ENCODE measurements at regions not wholly inside any gene's neighbourhood (a gene's known extent, or its start where the extent isn't known, plus 50 kb on each side); places are given as distances from the start of the nearest gene placed in this dataset.
"Not testable (repeated sequence)": the region's sequence is repeated elsewhere in the genome, so short reads cannot be mapped to it uniquely, and the experiment has no call there.

DNA sequence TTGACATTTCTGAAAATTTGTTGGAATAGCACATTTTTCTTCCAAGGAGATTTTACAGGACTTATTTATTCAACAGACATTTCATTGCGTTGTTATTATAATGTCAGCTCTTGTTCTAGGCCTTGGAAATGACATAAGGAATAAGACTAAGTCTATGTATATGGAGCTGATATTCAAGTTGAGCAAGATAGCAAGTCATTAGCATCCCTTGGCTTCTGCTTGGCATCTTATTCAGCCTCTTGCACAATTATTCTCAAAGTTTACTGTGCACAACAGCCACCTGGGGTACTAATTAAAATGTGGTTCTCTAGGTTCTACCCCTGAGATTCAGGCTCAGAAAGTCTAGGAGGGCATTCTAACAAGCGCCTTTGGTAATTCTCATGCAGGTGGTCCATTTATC is 304.8 kb upstream of the DDI1 start:
- no peak for DNase-seq (ENCODE audit: low read depth)

DNA sequence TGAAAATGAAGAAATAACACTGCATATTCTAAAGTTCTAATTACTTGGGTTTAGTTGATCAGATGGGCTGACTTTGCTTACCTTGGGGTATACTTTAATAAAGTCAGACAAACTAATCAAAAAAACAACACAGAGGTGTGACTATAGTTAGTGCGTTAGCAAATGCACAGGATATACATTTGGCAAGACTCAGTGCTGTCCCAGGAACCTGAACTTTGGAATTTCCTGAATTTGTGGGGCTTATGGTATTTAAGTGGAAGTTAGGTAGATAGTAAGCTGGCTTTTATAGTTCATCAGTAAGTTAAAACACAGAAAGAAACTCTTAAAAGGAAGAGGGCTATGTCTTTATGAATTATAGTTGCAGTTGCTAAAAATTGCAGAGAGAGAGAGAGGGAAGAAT is 302.6 kb upstream of the DDI1 start:
- no peak for DNase-seq (ENCODE audit: low read depth)

DNA sequence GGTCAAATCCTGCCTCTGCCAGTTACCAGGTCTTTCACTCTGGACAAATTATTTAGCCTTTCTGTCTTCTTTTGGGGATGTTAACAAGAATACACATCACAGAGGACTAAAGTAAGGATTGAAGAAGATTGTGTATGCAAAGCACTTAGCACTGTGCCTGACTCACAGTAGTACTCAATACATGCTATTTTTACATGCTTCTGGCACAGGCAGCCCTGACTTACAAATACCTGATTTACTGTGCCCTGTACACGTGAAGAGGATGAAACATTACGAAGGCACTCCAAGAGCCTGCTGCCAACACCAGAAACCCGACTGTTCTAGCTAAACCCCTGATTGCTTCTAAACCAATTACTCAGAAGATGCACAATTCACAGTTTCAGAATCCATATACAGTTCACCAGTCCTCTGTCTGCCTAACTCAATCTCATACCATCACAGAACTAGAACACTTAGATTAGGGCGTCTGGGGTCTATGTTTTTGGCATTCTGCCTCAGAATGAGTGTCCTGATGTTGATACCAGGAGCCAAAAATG is 300.9 kb upstream of the DDI1 start:
- no peak for DNase-seq (ENCODE audit: low read depth)

DNA sequence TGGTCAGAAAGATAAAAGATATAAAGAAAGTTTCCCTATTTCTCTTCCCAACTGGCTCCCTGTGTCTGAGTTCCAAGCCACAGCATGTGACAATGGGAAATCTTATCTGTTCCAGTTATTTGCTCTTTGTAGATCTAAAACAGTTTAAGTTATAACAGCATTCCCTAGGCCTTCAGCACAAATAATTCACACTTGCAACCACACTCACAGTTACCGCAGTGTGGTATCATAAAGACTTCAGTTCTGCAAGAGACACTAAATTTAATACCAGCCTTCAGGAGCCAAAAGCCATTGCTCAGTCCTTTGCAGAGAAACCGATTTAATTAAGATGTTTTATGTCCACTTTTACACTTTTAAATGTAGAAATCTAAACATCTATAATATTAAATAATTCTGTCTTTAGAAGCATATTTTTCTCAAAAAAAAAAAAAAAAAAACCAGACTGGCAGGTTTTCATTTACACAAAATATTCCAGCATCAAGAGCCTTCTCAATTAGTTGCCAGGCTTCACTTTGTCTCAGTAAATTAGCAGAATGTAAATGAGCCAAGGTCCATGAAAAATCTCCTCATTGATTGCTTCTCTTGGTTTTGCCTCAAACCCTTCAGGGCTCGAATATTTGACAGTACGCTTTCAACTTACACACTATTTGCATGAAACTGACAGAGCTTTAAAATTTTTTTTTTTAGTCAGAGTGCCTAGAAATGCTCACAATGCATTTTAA is 300.0 kb upstream of the DDI1 start:
- no peak for DNase-seq (ENCODE audit: low read depth)

DNA sequence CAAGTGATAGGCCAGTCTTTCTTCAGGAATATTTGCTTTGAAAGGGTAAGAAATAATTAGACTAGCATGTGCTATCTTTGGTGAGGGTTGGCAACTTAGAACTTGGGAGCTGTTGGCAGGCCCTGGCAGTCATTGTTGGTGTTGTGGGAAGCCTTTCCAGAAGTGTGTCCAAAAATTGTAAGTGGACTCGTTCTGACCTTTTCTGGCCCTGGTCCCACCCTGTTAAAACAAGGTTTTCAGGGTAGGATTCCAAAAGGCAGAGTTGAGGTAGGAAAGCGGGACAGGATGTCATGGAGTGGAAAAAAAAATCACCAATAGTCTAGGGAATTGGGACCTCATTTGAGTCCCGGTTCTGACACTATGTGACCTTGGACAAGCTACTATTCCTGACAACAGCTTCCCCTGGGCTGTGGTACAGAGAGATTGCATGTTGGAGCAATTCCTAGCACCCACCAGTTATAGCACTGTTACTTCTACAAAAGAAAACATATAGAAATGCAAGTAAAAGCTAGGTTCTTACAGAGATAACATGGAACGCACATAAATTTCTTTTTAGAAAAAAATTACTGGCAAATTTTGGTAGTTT is 299.3 kb upstream of the DDI1 start:
- DNase-seq (ENCODE audit: low read depth), result no peak

DNA sequence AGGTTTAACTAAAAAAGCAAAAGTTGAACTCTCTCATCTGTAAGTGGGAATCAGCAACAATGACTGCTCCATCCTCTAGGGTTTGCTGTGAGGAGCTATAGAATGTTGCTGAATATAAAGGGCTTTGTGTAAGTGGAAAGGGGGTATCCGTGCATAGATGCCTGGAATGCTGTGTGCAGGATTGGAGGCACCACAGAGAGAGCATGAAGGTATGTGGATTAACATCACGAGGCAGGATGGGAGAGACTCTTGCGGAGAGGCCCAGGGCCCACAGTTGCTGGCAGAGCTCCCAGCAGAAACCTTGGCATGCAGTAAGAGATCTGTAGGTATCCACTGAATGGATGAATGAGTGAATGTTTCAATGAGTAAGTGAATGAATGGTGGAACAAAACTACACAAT is 298.7 kb upstream of the DDI1 start:
- no peak for DNase-seq (ENCODE audit: low read depth)

DNA sequence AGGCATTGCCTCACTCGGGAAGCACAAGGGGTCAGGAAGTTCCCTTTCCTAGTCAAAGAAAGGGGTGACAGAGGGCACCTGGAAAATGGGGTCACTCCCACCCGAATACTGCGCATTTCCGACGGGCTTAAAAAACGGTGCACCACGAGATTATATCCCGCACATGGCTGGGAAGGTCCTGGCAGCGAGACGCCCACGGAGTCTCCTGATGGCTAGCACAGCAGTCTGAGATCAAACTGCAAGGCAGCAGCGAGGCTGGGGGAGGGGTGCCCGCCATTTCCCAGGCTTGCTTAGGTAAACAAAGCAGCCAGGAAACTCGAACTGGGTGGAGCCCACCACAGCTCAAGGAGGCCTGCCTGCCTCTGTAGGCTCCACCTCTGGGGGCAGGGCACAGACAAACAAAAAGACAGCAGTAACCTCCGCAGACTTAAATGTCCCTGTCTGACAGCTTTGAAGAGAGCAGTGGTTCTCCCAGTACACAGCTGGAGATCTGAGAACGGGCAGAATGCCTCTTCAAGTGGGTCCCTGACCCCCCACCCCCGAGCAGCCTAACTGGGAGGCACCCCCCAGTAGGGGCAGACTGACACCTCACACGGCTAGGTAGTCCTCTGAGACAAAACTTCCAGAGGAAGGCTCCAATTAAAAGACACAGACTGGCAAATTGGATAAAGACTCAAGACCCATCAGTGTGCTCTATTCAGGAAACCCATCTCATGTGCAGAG is 297.2 kb upstream of the DDI1 start:
- not testable (repeated sequence) for DNase-seq (ENCODE audit: low read depth)

DNA sequence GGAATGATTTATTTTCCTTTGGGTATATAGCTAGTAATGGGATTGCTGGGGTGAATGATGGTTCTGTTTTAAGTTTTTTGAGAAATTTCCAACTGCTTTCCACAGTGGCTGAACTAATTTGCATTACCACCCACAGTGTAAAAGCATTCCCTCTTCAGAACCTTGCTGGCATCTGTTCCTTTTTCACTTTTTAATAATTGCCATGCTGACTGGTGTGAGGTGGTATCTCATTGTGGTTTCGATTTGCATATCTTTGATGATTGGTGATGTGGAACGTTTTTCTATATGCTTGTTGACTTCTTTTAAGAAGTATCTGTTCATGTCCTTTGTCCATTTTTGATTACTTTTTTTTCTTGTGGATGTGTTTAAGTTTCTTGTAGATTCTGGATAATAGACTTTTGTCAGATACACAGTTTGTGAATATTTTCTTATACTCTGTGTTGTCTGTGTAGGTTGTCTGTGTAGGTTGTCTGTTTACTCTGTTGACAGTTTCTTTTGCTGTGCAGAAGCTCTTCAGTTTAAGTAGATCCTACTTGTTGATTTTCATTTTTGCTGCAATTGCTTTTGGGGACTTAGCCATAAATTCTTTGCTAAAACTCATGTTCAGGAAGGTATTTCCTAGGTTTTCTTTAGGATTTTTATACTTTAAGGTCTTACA is 291.8 kb upstream of the DDI1 start:
- DNase-seq (ENCODE audit: low read depth), result no peak

DNA sequence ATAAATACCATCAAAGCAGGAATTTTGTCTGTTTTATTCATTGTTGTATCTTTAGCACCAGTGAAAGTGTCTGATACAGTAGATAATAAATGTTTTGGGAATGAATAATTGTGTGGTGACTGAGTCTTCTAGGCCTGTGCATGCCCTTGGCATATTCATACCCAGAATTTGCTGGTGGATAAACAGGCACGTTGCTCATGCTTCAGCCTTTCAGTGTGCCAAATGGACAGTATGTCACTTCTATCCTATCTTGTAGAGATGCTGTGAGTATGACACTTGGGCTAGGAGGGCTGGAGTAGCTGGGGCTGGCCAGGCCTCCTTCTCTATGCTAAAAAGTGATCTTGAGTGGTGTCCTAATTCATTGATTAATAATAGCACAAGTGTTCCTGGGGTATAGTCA is 287.3 kb upstream of the DDI1 start:
- DNase-seq (ENCODE audit: low read depth), result no peak

DNA sequence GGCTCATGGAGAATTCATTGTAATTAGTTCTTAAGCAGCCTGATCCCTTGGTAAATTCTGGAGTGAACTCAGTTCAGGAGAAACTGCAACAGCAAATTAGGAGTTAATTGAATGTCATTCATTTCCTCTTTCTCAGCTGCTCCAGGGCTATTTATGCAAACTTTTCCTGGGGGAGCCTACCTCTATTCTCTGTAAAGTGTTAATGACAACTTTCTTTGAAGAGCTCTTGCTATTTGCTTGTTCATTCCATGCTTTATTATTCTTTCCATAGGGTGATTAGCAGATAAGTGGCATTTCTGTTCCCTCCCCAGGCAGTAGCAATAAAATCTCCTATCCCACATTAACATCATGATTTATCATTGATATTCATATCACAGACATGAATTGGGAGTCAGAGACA is 267.6 kb upstream of the DDI1 start:
- DNase-seq (ENCODE audit: low read depth), result no peak

DNA sequence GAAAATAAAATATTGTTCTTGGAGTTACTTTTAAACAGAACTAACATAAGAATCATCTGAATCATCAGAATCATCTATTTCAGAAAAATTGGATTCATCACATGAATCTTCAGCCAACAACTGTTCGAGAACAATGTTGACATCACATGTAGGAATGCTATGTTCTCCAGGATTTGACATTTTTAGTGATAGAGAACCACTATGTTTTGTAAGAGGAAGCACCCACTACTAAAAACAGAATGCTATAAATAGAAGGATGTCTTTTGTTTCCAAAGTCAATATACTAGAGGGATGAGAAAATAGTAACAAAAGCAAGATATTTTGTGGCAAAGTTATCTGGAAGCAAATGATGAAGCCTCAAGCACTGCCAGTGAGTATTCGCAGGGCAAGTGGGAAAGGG is 263.4 kb upstream of the DDI1 start:
- DNase-seq (ENCODE audit: low read depth), result no peak

DNA sequence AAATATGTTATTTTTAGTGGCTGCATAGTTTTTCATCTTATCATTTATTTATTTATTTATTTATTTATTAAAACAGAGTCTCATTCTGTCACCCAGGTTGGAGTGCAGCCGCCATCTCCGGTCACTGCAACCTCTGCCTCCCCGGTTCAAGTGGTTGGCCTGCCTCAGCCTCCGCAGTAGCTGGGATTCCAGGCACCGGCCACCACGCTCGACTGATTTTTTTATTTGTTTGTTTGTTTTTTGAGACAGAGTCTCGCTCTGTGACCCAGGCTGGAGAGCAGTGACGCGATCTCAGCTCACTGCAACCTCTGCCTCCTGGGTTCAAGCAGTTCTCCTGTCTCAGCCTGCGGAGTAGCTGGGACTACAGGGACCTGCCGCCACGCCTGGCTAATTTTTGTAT is 262.9 kb upstream of the DDI1 start:
- no peak for DNase-seq (ENCODE audit: low read depth)

DNA sequence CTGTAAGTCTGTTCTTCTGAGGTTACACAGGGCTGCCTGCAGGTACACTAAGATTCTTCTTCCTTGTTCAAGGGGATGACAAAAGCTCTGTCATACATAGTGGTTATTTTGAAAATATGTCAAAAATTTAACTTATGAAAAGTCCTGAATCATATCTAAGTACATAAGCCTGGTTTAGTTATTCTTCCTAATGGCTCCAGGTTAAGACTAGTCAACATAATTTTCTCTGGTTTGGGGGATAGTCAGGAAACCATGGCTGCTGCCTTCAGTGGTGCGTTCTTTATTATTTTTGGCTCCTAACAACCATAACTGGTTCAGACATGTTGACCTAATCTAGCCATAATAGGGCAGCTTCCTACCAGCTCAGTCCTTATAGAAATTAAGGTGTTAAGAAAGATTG is 257.4 kb upstream of the DDI1 start:
- no peak for DNase-seq (ENCODE audit: low read depth)

DNA sequence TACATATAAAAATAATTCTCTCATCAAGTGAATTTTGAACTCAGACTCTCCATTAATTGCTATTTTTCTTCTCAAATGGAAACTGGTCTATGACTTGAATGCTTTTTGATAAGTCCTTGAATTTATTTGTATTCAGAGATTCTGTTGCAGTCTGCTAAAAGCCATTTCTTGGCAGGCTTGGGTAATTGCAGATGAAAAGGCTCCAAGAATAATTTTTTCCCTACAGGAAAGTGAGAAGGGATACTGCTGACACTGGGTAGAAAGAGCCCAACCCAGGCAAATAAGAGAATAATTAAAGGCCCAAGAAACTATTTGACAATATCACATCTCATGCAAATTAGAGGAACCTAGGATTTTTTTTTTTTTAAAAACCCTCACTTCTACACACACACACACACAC is 246.5 kb upstream of the DDI1 start:
- DNase-seq (ENCODE audit: low read depth), result no peak

DNA sequence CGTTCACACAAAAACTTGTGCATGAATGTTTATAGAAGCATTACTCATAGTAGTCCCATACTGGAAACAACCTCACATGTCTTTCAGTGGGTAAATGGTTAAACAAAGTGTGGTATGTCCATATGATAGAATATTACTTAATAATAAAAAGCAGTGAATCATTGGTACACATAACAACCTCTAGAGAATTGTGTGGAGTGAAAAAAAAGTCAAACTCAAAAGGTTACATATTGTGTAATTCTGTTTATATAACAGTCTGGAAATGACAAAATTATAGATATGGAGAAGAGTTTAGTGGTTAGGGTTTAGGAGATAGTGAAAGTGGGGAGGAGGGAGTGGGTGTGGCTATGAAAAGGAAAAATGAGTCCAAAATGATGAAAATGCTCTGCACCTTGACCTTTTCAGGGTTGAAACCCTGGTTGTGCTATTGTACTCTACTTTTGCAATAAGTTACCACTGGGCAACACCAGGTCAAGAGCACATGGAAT is 243.4 kb upstream of the DDI1 start:
- no peak for DNase-seq (ENCODE audit: low read depth)

DNA sequence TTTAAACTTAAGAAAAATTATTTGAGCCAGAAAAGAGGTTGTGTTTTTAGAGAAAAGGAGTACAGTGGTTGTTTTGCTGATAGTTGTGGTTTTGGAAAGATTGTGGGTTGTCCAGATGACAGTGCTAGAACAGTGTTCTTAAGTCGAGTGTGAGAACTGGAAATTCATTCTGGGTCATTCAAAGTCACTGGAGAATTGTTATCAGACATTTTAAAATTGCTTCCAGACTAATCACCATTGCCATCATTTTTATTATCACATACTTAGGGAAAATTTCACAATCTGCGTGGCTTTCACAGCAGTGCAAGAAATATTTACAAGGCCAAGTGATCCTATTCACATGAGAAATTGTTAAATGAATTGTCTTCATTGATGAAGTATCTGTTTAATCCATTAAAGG is 242.2 kb upstream of the DDI1 start:
- no peak for DNase-seq (ENCODE audit: low read depth)

DNA sequence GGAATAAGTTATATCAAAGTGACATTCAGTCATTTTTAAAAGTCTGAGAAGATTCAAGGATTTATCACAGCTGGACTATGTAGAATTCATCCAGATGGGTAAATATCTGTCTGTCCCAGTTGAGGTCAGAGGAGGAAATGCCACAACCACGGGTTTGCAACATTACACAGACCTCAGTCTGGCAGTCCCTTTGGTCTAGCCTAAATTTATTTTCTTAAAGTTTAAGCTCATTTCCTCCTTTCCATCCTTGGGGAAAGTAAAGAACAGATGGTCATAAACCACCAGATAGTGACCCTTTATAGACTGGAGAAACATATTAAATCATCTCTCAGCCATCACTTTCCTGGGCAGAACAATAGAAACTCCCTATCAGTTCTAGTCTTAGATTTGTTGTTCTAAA is 238.4 kb upstream of the DDI1 start:
- DNase-seq (ENCODE audit: low read depth), result no peak

DNA sequence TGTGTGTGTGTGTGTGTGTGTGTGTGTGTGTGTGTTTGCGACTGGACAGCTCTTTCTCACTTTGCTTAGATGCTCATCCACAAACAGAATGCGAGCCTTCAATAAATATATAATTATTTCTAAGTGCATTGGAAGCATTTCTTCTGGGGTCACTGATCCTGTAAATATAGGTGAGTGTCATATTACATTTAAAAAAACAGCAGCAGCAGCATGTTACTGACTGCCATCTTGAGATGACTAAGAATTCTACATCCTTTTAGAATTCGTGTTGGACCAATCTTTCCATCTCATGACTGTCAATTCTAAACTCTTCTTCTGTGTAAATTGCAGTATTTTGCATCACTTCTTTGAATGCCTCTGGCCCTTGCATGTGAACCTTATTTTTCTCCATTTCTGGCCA is 238.0 kb upstream of the DDI1 start:
- DNase-seq (ENCODE audit: low read depth), result no peak

DNA sequence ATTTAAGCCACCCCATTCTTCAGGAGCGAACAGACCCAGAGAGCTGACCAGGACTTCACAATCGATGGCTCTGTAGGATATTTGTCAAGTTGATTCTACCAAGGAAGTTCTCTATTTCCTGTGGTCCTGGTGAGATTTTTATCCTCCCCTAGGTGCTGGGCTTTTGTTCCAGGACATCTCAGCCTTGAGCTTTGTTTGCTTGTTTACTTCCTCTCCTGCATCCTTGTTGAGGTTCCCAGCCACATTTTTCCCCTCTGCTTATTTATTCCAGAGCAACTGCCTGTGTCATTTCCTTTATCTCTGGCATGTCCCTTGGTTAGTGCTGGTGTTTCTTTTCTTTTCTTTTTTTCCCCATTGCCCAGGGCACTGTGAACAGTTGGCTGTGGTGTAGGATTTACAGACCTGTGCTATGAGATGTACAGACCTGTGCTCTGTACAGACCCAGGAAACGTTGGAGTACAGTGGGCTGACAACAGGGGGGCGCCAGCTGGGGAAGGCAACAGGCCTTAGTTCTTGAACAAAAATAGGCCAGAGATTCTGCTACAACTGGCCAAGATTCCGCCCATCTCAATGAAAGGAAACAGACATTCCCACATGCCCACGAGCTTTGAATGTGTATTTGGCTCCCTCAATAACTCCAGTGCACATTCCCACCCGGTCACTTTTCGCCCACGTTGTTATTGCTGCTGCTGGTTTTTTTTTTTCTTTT is 235.9 kb upstream of the DDI1 start:
- no peak for DNase-seq (ENCODE audit: low read depth)

DNA sequence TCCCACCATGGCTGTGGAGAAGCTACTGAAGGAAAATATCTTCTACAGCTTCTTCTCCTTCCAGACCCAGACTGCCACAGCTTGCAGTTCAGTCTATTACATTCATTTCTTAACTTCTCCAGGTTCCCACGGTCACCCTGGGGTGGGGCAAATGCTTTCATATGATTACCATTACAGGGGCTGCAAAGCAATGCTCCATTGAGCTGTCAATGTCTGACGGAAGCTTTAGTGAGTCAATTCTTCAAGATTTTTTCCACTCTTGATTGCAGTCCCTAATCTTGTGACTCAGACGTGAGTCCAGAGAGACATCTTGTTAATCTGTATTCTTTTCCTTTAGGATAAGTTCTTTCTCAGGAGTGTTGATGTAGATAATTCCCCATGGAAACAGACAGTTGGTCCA is 233.4 kb upstream of the DDI1 start:
- no peak for DNase-seq (ENCODE audit: low read depth)

DNA sequence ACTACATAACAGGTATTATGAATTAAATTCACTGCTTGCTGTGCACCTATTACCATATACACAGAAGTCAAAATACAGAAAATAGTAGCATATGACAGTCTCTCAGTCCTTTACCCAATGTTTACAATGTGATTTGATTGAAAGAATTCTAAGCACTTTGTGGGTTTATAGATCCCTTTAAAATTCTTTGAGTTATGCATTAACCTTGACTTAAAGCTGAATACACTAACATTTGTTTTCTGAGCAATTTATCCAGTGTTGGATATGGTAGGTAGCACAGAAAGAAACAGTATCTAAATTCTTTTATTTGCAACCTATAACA is 230.8 kb upstream of the DDI1 start:
- no peak for DNase-seq (ENCODE audit: low read depth)
